ENCODE measurements at regions not wholly inside any gene's neighbourhood (a gene's known extent, or its start where the extent isn't known, plus 50 kb on each side); places are given as distances from the start of the nearest gene placed in this dataset.

GRCh38 chr5:3899093-3899492 is 303.5 kb downstream of the IRX1 start:
- Mint-ChIP-seq H3K27me3 (ENCODE audit: low read depth) (no peaks in the 10 kb centered on the region), H3K9me3 (peaks cover 11% of the 10 kb centered on the region), H3K36me3 (ENCODE audit: insufficient read depth) (no peaks in the 10 kb centered on the region), H3K4me3 (no peak overlapping the region), H3K4me1 (ENCODE audit: low read depth) (no peaks in the 10 kb centered on the region)
- DNase-seq (no peak), ATAC-seq (no peak)

- H3K4me3 Mint-ChIP-seq = no peak overlapping the region
- ATAC-seq (no peak), DNase-seq (no peak)
- H3K36me3 Mint-ChIP-seq (ENCODE audit: insufficient read depth) = no peaks in the 10 kb centered on the region
- H3K27me3 Mint-ChIP-seq (ENCODE audit: low read depth) = no peaks in the 10 kb centered on the region
- H3K4me1 Mint-ChIP-seq (ENCODE audit: low read depth) = no peaks in the 10 kb centered on the region
- peaks cover 12% of the 10 kb centered on the region for H3K9me3 Mint-ChIP-seq
Observed at GRCh38 chr5:3904584-3904983, 309.0 kb downstream of the IRX1 start.

DNA sequence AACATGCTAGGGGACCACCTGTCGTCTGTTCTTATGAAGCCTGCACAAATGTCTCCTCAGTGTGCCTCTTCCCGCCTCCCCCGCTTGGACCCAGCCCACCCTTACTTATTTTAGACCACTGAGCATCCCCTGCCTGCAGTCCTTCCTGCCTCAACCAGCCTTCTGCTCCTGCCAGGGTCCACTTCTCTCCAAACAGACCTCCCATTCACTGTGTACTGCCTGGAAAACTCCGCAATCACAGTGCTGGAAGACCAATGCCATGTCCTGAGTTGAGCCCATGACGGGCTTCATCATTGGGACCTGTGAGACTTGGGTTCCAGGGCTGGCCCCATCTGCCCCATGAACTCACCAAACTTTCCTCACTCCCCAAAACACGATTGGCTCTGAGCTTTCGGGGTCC is 309.4 kb downstream of the IRX1 start:
- H3K4me3 Mint-ChIP-seq = no peak overlapping the region
- ATAC-seq (no peak), DNase-seq (no peak)
- H3K4me1 Mint-ChIP-seq (ENCODE audit: low read depth) = no peaks in the 10 kb centered on the region
- H3K27me3 Mint-ChIP-seq (ENCODE audit: low read depth) = no peaks in the 10 kb centered on the region
- peaks cover 12% of the 10 kb centered on the region for H3K9me3 Mint-ChIP-seq
- no peaks in the 10 kb centered on the region for H3K36me3 Mint-ChIP-seq (ENCODE audit: insufficient read depth)

DNA sequence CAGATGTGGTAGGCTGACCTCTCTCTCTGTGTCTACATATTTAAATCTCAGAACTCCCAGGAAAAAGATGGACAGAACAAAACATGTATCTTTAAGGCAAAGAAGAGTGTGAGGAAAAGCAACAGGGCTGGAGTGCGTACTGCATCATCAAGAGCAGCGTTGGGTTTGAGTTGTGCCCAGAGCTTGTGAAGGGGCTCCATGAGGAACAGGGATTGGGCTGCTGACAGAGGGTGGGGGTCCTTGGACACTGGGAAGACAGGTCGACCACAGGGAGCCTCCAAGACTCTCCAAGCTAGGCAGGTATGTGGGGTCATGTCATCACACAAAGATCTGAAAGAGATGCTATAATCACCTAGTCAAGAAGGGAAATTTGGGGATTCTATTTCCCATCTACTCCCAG is 309.9 kb downstream of the IRX1 start:
- H3K27me3 Mint-ChIP-seq (ENCODE audit: low read depth) = no peaks in the 10 kb centered on the region
- H3K36me3 Mint-ChIP-seq (ENCODE audit: insufficient read depth) = no peaks in the 10 kb centered on the region
- no peak for DNase-seq
- ATAC-seq = no peak
- H3K4me3 Mint-ChIP-seq = no peak overlapping the region
- no peaks in the 10 kb centered on the region for H3K4me1 Mint-ChIP-seq (ENCODE audit: low read depth)
- peaks cover 12% of the 10 kb centered on the region for H3K9me3 Mint-ChIP-seq

DNA sequence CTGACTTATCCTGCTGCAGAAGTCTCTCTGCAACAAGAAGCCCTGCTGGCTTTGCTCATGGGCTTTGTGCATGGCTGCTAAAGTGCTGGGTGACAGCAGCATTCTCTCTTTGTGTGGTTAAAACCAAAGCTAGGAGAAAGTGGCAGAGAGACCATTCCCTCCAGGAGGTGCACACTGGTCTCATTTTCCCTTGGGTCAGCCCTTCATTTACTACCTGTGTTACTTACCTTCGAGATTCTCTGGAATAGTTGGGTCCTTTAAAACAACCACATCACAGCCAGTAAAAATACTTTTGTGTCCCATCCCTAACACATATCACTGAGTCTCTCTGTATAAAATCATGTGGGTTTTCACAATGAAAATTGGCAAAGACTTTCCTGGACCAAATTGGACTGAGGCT is 315.5 kb downstream of the IRX1 start:
- Mint-ChIP-seq H3K4me3 (no peak overlapping the region), H3K27me3 (ENCODE audit: low read depth) (no peaks in the 10 kb centered on the region), H3K36me3 (ENCODE audit: insufficient read depth) (no peaks in the 10 kb centered on the region), H3K9me3 (peaks cover 10% of the 10 kb centered on the region), H3K4me1 (ENCODE audit: low read depth) (no peaks in the 10 kb centered on the region)
- ATAC-seq (no peak), DNase-seq (no peak)

GRCh38 chr5:3911773-3912172 is 316.1 kb downstream of the IRX1 start:
- Mint-ChIP-seq H3K4me1 (ENCODE audit: low read depth) (no peaks in the 10 kb centered on the region), H3K4me3 (no peak overlapping the region), H3K9me3 (peaks cover 14% of the 10 kb centered on the region), H3K27me3 (ENCODE audit: low read depth) (no peaks in the 10 kb centered on the region), H3K36me3 (ENCODE audit: insufficient read depth) (no peaks in the 10 kb centered on the region)
- ATAC-seq (no peak), DNase-seq (no peak)

DNA sequence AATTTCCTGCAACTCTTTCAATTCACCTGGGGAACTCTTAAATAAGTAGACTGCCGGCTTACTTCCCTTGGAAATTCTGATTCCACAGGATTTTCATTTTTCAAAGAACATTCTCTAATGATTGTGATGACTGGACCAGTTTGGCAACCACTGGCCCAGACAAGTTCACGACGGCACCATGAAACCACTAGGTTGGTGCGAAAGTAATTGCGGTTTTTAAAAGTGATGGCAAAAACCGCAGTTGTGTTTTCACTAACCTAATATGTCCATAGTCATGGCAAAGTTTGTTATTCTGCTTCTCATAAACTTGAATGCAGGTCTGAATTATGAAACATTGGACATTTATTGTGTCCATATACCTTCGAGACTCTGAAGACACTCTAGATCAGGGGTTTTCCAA is 317.2 kb downstream of the IRX1 start:
- no peaks in the 10 kb centered on the region for H3K4me1 Mint-ChIP-seq (ENCODE audit: low read depth)
- no peaks in the 10 kb centered on the region for H3K27me3 Mint-ChIP-seq (ENCODE audit: low read depth)
- H3K9me3 Mint-ChIP-seq = peaks cover 21% of the 10 kb centered on the region
- H3K36me3 Mint-ChIP-seq (ENCODE audit: insufficient read depth) = no peaks in the 10 kb centered on the region
- H3K4me3 Mint-ChIP-seq = no peak overlapping the region
- DNase-seq = no peak
- no peak for ATAC-seq

DNA sequence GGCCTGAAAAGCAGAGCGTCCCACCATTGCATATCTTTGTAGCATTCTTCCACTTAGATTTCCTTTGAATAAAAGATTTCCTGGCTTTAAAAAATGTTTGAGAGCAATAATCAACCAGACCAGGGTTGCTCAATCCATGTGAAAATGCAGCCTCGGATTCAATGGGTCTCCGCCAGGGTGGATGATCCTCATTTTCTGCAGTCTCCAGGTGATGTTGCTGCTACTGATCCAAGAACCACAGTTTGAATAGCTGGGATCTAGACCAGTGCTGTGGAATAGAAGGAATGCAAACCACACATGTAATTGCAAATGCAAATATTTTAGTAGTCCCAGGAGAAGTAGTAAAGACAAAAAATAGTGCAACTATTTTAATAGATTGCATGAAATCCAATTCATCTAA is 317.6 kb downstream of the IRX1 start:
- DNase-seq (no peak), ATAC-seq (no peak)
- peaks cover 18% of the 10 kb centered on the region for H3K9me3 Mint-ChIP-seq
- H3K4me1 Mint-ChIP-seq (ENCODE audit: low read depth) = no peaks in the 10 kb centered on the region
- no peaks in the 10 kb centered on the region for H3K27me3 Mint-ChIP-seq (ENCODE audit: low read depth)
- no peak overlapping the region for H3K4me3 Mint-ChIP-seq
- H3K36me3 Mint-ChIP-seq (ENCODE audit: insufficient read depth) = no peaks in the 10 kb centered on the region

DNA sequence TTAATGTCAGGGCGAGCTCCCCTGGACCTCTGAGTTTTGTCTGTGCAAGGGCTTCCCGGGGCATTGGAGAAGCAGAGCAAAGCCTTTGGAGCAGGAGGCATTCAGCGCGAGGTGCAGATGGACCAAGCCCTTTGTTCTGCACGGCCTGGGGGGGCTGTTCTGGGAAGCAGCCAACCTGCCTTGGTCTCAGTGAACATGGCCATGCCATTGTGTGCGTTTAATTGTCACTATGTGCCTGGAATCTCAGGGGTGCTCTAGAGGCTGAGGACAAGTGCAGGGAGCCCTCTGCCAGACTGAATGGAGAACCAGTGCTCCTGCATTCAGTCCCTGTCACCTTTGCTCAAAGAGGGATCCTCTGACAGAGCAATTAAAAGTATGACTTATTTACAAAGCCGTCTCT is 329.4 kb downstream of the IRX1 start:
- H3K27me3 Mint-ChIP-seq (ENCODE audit: low read depth) = no peaks in the 10 kb centered on the region
- peaks cover 13% of the 10 kb centered on the region for H3K9me3 Mint-ChIP-seq
- no peak overlapping the region for H3K4me3 Mint-ChIP-seq
- ATAC-seq = no peak
- DNase-seq = no peak
- no peaks in the 10 kb centered on the region for H3K4me1 Mint-ChIP-seq (ENCODE audit: low read depth)
- H3K36me3 Mint-ChIP-seq (ENCODE audit: insufficient read depth) = peaks cover 2% of the 10 kb centered on the region

GRCh38 chr5:3925935-3926334 is 330.3 kb downstream of the IRX1 start:
- Mint-ChIP-seq H3K4me1 (ENCODE audit: low read depth) (no peaks in the 10 kb centered on the region), H3K4me3 (no peak overlapping the region), H3K36me3 (ENCODE audit: insufficient read depth) (peaks cover 2% of the 10 kb centered on the region), H3K9me3 (peaks cover 13% of the 10 kb centered on the region), H3K27me3 (ENCODE audit: low read depth) (no peaks in the 10 kb centered on the region)
- DNase-seq = no peak
- no peak for ATAC-seq

DNA sequence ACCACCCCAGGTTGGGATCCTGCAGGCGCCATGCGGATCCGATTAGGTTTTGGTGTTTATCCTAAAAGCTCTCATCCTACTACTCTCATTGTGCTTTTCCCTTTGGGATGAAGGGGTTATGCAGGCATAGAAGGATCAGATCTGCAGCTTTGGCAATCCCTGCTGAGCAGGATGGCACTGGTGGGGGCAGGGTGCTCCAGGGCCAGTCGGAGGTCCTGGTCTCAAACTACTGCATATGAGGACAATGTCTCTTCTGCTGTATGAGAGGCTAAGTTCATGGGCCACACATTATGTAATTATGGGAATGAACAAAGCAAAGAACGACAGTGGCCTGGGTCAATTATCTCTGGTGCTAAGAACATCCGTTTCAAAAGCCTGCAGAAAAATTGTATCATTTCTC is 334.2 kb downstream of the IRX1 start:
- H3K27me3 Mint-ChIP-seq (ENCODE audit: low read depth) = no peaks in the 10 kb centered on the region
- peaks cover 2% of the 10 kb centered on the region for H3K36me3 Mint-ChIP-seq (ENCODE audit: insufficient read depth)
- ATAC-seq (no peak), DNase-seq (no peak)
- peaks cover 17% of the 10 kb centered on the region for H3K9me3 Mint-ChIP-seq
- H3K4me3 Mint-ChIP-seq = no peak overlapping the region
- no peaks in the 10 kb centered on the region for H3K4me1 Mint-ChIP-seq (ENCODE audit: low read depth)

DNA sequence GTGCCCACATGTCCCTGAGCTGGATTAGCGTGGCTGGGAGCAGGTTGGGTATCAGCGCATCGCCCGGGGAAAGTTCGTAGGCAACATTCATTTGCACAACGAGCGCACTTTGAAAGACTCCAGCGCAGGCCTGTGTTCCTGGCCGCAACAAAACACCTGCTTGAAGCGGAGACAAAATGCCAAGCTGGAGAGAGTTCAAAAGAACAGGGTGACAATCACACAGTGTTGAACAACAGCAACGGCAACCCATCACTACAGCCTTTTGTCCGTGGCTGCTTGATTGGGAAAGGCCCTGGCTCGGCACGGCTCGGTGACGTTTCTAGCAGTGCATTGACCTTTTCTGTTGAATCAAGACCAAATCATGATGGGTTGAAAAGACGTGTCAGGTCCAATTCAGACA is 336.3 kb downstream of the IRX1 start:
- H3K4me3 Mint-ChIP-seq = no peak overlapping the region

GRCh38 chr5:3933536-3933935 is 337.9 kb downstream of the IRX1 start:
- Mint-ChIP-seq H3K4me3 (no peak overlapping the region), H3K36me3 (ENCODE audit: insufficient read depth) (no peaks in the 10 kb centered on the region), H3K9me3 (peaks cover 15% of the 10 kb centered on the region), H3K27me3 (ENCODE audit: low read depth) (no peaks in the 10 kb centered on the region), H3K4me1 (ENCODE audit: low read depth) (no peaks in the 10 kb centered on the region)
- DNase-seq (no peak), ATAC-seq (no peak)

More for the DNA sequence above, 336.3 kb downstream of the IRX1 start:
- H3K9me3 Mint-ChIP-seq = peaks cover 20% of the 10 kb centered on the region
- DNase-seq = no peak
- peaks cover 2% of the 10 kb centered on the region for H3K36me3 Mint-ChIP-seq (ENCODE audit: insufficient read depth)
- no peaks in the 10 kb centered on the region for H3K4me1 Mint-ChIP-seq (ENCODE audit: low read depth)
- no peak for ATAC-seq
- H3K27me3 Mint-ChIP-seq (ENCODE audit: low read depth) = no peaks in the 10 kb centered on the region

GRCh38 chr5:3933966-3934365 is 338.3 kb downstream of the IRX1 start:
- ATAC-seq (no peak), DNase-seq (no peak)
- H3K36me3 Mint-ChIP-seq (ENCODE audit: insufficient read depth) = no peaks in the 10 kb centered on the region
- no peak overlapping the region for H3K4me3 Mint-ChIP-seq
- H3K4me1 Mint-ChIP-seq (ENCODE audit: low read depth) = no peaks in the 10 kb centered on the region
- H3K9me3 Mint-ChIP-seq = peaks cover 12% of the 10 kb centered on the region
- H3K27me3 Mint-ChIP-seq (ENCODE audit: low read depth) = no peaks in the 10 kb centered on the region

DNA sequence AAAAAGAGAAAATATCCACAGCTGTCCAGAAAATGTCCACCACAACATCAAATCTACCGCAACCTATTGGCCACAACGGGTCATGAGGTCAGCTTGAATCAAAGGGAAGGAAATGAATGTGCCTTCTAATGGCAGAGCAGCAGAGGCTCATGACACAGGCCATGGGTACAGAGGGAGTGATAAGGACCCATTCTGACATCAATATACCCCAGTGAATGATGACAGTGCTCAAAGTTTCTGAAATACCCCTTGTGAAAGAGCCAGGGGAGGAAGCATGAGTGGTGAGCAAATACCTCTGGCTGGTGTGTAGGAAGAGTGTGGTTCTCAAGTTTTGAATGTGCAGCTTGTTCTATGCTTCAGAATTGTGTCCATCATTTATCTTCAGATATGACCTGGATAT is 348.2 kb downstream of the IRX1 start:
- DNase-seq (no peak), ATAC-seq (no peak)
- H3K4me3 Mint-ChIP-seq = no peak overlapping the region
- H3K27me3 Mint-ChIP-seq (ENCODE audit: low read depth) = no peaks in the 10 kb centered on the region
- H3K36me3 Mint-ChIP-seq (ENCODE audit: insufficient read depth) = no peaks in the 10 kb centered on the region
- peaks cover 13% of the 10 kb centered on the region for H3K9me3 Mint-ChIP-seq
- H3K4me1 Mint-ChIP-seq (ENCODE audit: low read depth) = no peaks in the 10 kb centered on the region

- peaks cover 13% of the 10 kb centered on the region for H3K9me3 Mint-ChIP-seq
- no peak overlapping the region for H3K4me3 Mint-ChIP-seq
- no peaks in the 10 kb centered on the region for H3K36me3 Mint-ChIP-seq (ENCODE audit: insufficient read depth)
- ATAC-seq = no peak
- DNase-seq = no peak
- H3K27me3 Mint-ChIP-seq (ENCODE audit: low read depth) = no peaks in the 10 kb centered on the region
- no peaks in the 10 kb centered on the region for H3K4me1 Mint-ChIP-seq (ENCODE audit: low read depth)
Observed at GRCh38 chr5:3944930-3945329, 349.3 kb downstream of the IRX1 start.
